NCI-H748 treated with DMSO at 0.1 percent for 48 hours (cell line): ENCODE measurements at regions not wholly inside any gene's neighbourhood (a gene's known extent, or its start where the extent isn't known, plus 50 kb on each side); places are given as distances from the start of the nearest gene placed in this dataset.
"Not testable (repeated sequence)": the region's sequence is repeated elsewhere in the genome, so short reads cannot be mapped to it uniquely, and the experiment has no call there.

Experiments
- DNase-seq: peaks from one replicate; lab custom pipeline; 2025; lab: John Stamatoyannopoulos, UW

- no peak for DNase-seq
Measured at GRCh38 chr1:232416026-232416568, 213.8 kb downstream of the SIPA1L2 start.

DNA sequence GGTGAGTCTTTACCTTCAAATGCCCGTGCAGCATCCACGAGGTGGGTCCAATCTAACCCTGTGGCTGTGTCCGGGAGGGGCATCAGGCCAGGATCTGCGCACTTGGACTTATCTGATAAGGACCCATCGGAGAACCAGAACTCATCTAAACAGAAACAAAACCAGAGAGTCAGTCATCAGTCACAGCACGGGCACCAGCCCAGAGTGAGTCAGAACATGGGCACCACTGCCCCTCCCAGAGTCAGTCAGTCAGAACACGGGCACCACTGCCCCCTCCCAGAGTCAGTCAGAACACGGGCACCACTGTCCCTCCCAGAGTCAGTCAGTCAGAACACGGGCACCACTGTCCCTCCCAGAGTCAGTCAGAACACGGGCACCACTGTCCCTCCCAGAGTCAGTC is 214.5 kb downstream of the SIPA1L2 start:
- not testable (repeated sequence) for DNase-seq

DNA sequence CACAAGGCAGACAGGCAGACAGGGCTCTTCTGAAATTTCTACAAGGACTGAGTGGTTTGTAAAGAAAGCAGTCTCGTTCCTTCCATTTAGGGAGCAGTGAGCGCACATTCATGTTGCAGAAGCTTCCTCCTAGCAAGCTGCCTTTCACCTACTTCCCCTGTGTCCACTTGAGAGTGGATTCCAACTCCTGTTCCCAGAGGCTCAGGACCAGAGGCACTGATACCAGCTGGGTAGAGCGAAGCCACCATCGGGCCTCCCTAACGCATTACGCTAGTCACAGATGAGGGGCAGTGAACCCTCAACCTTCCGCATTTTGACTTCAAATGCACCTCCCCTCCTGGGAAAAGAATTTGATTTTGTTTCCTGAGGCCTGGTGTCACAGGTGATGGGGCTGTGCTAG is 215.8 kb downstream of the SIPA1L2 start:
- no peak for DNase-seq

- no peak for DNase-seq
Measured at GRCh38 chr1:232413674-232414073, 216.3 kb downstream of the SIPA1L2 start.

DNA sequence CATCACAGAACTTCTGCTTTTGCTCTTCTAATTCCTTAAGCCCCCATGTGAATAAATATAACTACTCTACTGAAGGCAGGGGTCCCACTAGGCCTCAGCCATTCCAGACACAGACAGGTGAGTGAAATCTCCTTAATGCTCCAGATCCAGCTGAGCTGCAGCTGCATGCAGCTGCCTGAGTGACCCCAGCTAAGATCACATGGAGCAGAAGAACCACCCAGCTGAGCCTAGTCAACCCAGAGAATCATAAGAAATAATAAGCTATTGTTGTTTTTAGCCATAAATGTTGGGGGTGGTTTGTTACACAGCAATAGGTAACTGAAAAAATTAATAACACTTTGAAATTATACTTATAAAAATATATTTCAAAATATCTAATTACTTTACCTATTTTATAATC is 220.3 kb downstream of the SIPA1L2 start:
- DNase-seq = no peak

DNA sequence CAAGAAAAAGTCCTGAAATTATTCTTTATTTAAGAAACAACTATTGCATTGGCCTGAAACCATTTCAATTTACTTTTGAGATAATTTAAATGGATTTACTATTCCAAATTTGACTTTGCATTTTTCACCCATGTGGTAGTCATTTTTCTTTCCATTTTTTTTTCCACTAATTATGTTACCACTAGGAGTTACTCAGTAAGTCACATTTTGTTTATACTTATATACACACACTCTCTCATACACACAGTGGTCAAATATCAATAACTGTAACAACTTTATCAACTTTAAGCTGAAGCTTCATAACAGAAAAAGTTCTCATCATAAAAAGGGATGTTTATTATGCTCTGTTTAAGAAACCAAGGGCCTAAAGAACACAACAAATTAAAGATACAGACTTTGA is 222.8 kb downstream of the SIPA1L2 start:
- DNase-seq = no peak

- DNase-seq = no peak
Measured at GRCh38 chr1:232405781-232406180, 224.2 kb downstream of the SIPA1L2 start.

DNA sequence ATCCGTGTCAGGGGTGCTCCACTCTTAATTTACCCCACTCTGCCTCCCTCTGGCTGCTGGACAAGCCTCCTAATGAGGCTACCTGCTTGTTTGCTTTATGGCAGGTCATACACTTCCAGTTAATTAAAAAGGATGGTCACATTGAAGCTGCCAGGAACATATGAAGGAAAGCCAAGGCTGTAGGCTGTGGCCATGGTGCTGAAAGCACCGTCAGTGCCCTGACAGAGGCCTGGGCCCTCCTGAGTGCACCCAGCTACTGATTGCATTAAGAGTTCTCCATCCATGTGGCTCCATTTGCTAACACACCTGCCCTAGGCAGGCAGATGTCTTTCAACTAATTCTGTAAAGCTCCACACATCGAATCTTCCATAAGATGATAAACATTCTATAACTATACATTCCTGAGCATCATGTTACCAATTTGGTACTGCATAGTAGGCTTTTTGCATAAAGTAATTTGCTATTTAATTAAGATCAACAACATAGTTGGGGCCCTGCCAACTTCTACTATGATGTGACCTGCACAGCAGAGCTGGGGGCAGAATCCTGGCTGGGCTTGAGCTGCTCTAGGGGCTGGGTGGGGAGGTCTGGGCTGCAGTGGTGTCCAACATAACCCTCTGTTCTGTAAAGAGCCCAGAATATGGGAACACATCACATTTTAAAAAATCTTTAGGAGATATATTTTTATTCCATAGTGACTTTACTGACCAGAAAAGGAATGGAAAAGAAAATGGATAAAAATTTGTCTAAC is 224.8 kb downstream of the SIPA1L2 start:
- no peak for DNase-seq

GRCh38 chr1:232404227-232404626 is 225.7 kb downstream of the SIPA1L2 start:
- no peak for DNase-seq

GRCh38 chr1:232403017-232403714 is 226.8 kb downstream of the SIPA1L2 start:
- DNase-seq = no peak

DNA sequence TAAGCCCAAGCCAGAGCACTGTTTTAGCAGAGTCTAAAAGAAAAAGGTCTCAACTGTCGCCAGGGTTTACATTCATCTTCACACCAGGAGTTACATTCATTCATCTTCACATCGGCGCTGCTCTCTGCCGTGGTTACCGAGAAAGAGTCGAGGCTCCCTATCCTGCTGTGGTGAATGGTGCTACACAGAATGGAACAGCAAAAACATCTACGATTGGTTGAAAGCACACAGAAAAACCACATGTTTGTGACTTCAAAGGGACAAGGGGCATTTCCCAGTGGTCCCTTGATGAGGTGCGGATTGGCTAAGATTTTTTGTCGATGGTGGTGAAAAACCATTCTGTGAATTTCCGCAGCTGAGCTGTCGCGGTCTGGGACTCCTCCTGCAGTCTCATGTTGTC is 231.1 kb downstream of the SIPA1L2 start:
- DNase-seq = no peak

DNA sequence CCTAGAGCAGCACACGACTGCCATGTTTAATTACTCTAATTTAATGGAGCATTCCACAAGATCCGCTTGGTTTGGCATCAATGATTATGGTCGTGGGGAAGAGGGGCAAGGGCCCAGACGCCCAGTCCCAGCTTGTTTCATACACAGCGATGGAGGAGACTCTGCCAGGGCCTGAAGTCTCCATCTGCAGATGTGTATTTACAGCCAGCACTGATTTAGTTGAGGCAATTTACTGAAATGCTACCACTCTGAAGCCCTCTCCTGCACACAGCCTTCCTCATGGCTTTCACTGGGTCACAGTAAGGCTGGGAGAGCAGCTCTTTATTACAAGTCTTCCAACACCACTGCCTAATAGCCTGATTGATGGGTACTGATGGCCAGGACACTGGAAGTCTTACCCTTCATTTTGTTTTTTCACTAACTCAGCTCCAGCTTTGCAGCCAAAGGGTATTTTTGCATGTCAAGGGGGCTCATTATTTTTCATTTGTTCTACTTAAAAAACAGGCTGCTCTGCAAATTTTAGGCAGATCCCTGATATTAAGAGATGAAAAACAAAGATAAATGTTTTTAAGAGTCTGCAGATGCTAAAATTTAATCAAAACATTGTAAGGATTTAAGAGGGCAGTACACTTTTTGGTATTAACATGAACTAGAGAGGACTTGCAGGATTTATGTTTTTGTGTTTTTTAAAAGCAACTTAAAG is 236.3 kb downstream of the SIPA1L2 start:
- DNase-seq = no peak

- no peak for DNase-seq
Measured at GRCh38 chr1:232393010-232393409, 236.9 kb downstream of the SIPA1L2 start.

DNA sequence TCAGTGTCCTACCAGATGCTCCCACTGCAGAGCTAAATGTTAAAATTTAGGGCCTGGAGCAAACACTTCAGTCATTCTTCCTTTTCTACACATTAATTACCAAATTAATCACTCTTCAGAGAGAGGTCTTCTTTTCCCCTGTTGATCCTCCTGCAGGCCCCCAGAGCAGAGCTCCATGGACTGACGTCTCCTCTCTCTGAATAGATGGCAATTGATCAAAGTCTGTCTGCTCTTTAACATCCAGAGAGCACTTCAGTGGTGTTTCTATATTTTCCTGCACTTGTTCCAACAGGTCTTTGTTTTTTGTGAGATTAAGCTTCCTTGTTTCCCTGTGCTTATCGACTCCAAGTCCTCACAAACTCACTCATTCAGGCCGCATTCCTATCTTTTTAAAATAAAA is 239.3 kb downstream of the SIPA1L2 start:
- no peak for DNase-seq

- no peak for DNase-seq
Measured at GRCh38 chr1:232389744-232390143, 240.2 kb downstream of the SIPA1L2 start.

DNA sequence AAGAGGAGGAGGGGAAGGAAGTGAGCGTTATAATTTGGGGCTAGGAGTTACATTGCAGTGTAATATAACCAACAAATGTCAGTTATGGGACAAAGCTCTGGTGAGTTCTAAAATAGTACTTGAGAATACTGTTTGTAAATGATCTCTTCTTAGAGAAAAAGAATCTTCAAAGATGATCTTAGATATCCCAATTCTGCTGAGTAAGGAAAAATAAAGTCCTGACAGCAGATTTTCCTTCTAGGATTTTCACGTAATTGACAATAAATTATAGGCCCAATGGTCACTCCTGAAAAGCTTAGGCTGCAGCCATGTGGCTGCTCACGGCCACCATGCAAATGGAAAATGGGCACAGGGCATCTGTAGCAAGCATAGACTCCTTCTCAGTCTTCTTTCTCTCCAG is 241.6 kb downstream of the SIPA1L2 start:
- DNase-seq = no peak

GRCh38 chr1:232386721-232387510 is 243.0 kb downstream of the SIPA1L2 start:
- no peak for DNase-seq

- no peak for DNase-seq
Measured at GRCh38 chr1:232386294-232386693, 243.6 kb downstream of the SIPA1L2 start.

GRCh38 chr1:232385221-232385620 is 244.7 kb downstream of the SIPA1L2 start:
- DNase-seq = no peak

DNA sequence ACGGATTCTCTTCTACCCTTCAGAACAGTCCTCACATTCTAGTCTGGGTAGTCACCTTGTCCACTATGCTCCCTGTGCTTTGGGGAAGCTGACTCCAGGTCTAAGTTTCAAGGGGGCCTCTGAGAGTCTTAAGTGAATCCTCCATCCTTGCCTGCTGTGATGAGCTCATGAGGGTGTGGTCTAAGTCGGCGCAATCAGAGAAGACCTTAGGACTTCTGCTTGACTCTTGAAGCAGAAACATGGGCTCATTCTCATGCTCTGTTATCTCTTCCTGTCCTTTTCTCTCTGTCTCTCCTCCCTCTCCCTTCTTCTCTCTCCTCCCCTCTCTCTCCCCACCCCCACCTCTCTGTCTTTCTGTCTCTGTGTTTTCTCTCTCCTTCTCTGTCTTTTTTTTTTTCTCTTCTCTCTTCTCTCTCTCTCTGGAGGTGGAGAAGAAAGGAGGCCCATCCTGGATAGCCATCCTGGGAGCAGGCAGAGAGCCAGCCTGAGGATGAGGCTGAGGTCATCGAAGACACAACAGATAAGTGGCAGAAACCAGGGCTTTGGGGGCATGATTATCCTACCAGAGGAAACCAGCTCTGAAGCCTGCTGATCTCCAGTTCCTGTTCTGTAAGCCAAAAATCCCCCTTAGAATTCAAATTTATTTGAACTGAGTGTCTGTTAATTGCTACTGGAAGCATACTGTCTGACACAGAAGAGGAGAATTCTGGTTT is 245.6 kb downstream of the SIPA1L2 start:
- no peak for DNase-seq

- no peak for DNase-seq
Measured at GRCh38 chr1:232383455-232384123, 246.3 kb downstream of the SIPA1L2 start.
